ENCODE measurements at regions not wholly inside any gene's neighbourhood (a gene's known extent, or its start where the extent isn't known, plus 50 kb on each side); places are given as distances from the start of the nearest gene placed in this dataset.
"Not testable (repeated sequence)": the region's sequence is repeated elsewhere in the genome, so short reads cannot be mapped to it uniquely, and the experiment has no call there.

DNA sequence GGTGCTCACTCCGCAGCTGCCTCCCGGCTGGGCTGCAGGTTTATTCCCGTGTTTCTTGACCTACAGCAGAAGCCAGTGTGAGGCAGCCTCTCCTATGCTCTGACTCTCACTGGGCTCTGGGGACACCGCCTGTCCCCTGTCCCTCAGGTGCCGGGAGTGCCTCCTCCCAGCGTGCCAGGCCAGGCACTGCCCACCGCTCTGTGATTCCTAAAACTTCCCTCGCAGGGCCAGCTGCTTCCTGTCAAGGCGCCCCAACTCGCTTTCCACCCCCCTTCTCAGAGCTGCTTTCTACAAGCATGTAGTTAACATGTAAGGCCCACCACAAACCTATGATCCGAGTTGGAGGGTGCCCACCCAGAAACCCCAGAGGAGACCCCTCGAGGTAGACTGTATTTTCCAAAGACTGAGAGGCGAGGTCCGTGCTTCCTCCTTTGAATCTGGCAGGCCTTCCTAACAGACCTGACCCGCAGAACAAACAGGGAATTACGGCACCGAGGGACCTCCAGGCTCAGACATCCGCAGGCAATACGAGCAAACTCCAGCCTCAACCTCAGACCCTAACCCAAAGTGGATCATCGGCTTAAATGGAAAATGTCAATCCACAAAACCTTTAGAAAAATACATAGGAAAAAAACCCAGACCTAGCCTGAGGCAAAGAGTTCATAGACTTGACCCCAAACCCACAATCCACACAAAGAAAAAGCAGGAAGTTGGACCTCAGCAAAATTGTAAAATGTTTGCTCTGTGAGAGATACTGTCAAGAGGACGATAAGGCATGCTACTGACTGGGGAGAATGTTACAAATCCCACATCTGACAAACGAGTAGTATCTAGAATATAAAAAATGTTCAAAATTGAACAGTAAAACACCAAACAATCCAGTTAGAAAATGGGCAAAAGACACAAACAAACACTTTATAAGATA, 121.3 kb upstream of the IQSEC1 start:
- DNase-seq (ENCODE audit: low read depth) = no peak

DNA sequence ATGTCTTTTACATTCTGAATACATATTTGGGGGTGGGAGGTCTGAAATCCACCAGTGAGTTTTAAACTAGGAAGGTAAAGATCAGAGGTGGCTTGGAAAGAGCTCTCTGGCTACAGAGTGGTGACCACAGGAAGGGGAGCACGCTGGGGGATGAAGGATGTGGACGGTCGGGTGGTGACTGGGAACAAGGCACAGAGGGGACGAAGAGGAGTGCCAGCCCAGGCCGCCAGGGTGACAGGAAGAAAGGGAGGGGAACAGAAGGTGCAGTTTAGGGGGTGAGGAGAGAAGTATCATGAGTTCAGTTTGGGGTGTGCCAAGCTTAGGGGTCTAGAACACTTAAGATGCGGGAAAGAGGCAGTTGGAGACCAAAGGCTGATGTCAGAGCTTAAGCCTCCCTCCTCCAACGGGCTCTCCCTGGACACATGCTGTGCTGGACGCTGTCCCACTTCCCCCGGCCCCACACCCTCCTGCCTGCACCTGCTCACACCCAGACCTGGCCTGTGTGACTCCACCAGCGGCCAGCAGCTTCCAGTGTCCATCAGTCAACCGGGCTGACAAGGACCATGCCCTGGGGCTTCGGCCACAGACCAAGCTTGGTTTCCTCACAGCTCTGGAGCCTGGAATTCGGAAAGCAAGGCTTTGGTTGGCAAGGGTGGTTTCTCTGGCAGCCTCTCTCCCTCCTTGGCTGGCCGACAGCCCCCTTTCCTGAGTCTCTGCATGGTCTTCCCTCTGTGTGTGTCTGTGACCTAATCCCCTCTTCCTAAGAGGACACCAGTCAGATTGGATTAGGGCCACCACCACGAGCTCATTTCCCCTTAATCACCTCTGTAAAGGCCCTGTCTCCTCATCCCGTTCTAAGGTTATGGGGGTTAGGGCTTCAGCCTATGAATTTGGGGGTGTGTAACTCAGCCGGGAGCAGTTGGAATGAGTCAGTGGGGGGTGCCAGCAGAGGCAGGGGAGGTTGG, 120.4 kb upstream of the IQSEC1 start:
- no peak for DNase-seq (ENCODE audit: low read depth)

DNA sequence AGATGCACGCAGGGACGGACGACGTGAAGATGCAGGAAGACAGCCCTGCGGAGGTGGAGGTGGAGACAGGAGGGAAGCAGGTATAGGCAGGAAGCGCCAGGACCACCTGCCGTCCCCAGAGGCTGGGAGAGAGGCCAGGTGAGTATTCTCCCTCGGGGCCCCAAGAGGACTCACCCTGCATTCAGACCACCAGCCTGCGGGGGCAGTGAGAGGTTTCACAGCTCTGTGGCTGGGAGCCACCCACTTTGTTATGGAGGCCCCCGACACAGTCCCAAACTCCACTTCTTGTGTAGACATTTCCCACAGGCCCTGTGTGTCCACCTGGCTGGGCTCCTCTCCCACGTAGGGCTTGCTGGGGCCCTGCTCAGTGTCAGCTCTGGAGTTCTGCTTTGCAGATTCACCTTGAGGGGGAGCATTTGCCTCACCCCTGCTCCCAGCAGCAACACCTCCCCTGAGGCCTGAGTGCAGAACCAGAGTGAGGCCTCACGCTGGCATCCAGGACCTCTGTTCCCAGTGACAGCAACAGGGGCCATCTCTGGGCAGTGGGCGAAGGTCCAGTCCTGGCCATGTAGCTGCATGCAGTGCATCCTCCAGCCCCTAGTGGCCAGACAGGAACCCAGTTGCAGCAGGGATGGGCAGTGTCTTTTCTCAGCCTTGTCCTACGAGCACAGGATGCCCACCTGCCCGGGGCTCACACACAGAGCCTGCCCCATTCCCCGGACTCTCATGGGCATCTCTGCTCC, 119.4 kb upstream of the IQSEC1 start:
- no peak for DNase-seq (ENCODE audit: low read depth)

- no peak for DNase-seq (ENCODE audit: low read depth)
These were observed 117.8 kb upstream of the IQSEC1 start for GRCh38 chr3:13191016-13191415.

DNA sequence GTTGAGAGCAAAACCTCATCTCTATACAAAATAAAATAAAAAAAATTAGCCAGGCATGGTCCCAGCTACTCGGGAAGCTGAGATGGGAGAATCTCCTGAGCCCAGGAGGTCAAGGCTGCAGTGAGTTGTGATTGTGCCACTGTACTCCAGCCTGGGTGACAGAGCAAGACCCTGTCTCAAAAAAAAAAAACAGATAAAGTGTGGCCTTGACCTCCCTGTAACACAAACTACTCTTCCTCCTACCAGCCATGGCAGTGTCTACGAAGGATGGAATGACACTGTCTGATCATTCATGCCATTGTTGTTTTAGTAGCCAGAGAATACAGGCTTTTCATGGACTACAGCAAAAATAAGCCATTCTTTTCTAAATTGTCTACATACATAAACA, 117.1 kb upstream of the IQSEC1 start:
- no peak for DNase-seq (ENCODE audit: low read depth)

GRCh38 chr3:13189639-13190377, 116.6 kb upstream of the IQSEC1 start:
- DNase-seq (ENCODE audit: low read depth) = no peak

DNA sequence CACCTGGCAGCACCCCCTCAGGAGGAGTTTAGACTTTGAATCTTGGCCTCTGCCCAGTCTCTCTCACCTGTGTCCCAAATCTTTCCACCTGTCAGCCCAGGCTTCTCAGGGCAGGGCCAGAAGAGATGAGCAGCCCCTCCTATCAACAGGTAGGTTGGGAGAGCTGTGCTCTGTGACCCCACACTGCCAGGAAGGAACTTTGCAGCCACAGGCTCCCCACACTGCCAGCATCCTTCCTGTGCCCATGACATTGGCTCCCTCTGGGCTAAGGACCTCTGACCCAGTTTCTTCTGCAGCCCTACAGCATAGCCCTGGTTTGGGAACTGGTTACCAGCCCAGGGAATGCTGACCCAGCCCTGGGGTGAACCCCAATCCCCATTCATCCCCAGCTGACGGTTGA, 115.7 kb upstream of the IQSEC1 start:
- DNase-seq (ENCODE audit: low read depth) = no peak

DNA sequence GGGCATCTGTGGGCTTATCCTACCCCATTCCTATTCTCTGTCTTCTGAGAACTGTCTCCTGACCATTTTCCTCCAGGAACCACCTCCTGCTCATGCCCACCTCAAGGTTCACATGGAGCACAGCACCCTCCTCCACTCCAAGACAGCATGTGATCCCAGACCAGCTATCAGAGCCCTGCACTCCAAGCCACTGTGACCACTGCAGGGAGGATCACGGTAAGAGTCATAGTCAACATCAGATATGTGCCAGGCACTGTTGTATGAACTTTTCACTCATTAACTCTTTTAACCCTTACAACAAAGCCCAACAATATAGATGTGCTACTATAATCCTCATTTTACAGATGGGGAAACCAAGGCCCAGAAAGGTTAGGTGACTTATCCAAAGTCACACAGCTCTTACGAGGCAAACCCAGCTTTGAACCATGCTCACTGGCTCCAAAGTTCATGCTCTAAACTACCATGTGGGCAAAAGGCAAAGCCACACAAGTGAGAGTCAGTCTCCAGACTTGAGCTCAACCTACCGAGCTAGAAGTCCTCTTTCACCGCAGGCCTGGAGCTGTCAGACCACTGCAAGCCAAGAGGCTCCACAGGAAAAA, 115.1 kb upstream of the IQSEC1 start:
- no peak for DNase-seq (ENCODE audit: low read depth)

- DNase-seq (ENCODE audit: low read depth) = no peak
These were observed 114.4 kb upstream of the IQSEC1 start for GRCh38 chr3:13187593-13187992.

DNA sequence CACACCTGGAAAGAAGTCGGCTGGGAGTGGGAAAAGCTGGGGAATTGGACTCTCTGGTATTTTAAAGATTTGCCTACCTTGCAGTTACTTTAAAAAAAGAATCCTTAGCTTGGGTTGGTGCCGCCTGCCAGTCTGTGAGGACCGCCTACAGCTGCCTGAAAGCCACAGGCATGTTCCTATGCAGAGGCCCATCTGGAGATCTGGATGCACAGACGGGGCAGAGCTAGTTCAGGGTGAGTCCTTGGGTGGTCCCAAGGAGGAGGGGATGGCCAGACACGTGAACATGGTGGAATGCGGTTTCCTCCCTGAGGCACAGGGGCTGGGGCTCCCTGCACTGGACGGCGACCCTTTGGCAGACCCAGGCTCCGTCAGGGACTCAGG, 113.2 kb upstream of the IQSEC1 start:
- DNase-seq (ENCODE audit: low read depth) = no peak

DNA sequence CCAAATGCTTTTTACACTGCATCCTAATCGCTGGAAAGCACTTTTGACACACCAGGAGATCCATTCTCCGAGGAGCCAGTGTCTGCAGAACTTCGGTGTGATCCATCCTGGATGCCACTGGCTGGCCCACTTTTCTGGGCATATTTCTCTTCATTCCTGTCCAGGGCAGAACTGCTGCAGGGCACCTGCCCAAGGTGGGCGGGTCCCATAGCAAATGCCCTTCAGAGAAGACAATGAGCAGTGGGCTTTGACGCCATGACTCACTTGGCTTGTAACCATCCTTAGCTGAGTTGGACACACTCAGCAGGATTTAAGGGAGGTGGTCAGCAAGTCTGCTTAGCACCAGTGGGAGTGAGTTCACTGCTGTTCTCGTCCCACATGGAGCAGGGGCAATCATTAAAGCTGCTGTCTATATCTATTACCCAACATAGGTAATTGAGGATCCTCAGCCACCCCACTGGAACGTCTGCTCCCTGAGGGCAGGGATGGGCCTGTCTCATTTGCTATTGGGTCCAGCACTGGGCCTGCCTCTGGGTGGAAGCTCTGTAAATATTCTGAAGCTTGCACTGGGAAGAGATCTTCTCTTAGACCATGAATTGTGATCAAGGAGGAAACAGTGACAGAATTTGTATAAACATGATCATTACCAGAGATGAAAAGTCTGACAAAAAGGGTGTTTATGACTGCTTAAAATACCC, 112.7 kb upstream of the IQSEC1 start:
- DNase-seq (ENCODE audit: low read depth) = no peak

GRCh38 chr3:13179582-13180210, 106.5 kb upstream of the IQSEC1 start:
- not testable (repeated sequence) for DNase-seq (ENCODE audit: low read depth)

- no peak for DNase-seq (ENCODE audit: low read depth)
These were observed 106.0 kb upstream of the IQSEC1 start for GRCh38 chr3:13179181-13179580.

- DNase-seq (ENCODE audit: low read depth) = no peak
These were observed 104.9 kb upstream of the IQSEC1 start for GRCh38 chr3:13178107-13178506.

DNA sequence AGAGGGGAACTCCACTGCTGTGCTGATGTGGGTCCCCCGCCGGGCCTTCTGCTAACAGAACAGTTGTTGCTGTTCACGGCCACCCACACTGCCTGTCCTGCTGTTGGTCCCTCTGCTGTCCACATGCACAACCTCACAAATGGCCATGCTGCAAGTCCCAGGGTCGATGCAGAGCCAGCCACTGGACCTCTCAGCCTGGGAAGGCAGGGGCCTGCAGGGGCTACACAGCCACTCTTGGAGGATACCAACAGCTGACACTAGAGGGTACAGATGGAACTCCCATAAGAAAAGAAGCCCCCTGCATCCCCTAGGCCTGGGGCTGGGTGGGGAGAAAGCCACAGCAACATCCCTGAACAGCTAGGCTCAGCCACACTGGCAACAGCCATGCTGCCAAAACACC, 104.4 kb upstream of the IQSEC1 start:
- DNase-seq (ENCODE audit: low read depth) = no peak

DNA sequence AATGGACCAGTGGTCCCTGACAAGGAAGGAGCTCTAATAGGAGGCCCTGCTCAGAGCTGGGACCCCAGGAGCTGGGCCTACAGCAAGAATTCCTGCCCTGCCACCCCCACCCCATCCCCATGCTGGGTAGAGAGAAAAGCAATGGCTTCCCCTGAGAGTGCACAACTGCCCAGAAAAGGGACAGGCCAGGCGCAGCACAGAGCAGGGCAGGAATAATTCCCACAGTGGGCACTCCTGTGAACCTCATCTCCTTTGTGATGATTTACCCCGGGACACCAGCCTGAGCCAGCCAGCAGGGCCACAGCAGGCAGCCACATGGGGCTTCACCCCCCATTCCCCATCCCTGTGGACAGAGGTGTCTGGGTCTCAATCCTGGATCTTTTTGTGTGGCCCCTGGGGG, 104.0 kb upstream of the IQSEC1 start:
- no peak for DNase-seq (ENCODE audit: low read depth)

- no peak for DNase-seq (ENCODE audit: low read depth)
These were observed 103.2 kb upstream of the IQSEC1 start for GRCh38 chr3:13176445-13176844.

GRCh38 chr3:13174803-13175135, 101.5 kb upstream of the IQSEC1 start:
- DNase-seq (ENCODE audit: low read depth) = no peak

- DNase-seq (ENCODE audit: low read depth) = no peak
These were observed 101.0 kb upstream of the IQSEC1 start for GRCh38 chr3:13174011-13174802.
